Cerebellar nuclear complex (tissue), 1 donor: ENCODE measurements at regions not wholly inside any gene's neighbourhood (a gene's known extent, or its start where the extent isn't known, plus 50 kb on each side); places are given as distances from the start of the nearest gene placed in this dataset.
"Not testable (repeated sequence)": the region's sequence is repeated elsewhere in the genome, so short reads cannot be mapped to it uniquely, and the experiment has no call there.

Source experiments
- DNase-seq, 2 experiments: peaks; one replicate each; lab custom pipeline; 2025; lab: John Stamatoyannopoulos, UW

DNA sequence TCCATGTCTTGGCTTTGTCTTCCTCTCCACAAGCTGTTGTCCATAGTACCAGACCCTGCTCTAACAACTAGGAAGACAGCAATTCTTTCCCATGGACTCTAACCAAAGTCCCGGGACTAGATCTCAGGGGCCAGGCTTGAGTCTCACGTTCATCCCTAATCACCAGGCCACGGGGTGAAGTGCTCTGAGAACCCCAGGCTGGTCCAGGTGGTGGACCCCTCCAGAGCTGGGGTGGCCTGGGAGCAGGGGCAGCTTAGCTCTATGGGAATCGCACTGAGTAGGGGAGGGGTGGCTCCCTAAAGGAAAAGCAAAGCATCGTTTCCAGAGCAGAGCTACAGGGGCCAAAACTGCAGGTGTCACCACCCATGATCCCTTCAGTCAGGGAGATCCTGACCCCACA lies 150.9 kb downstream of the TPRA1 start:
- no peak for DNase-seq

DNA sequence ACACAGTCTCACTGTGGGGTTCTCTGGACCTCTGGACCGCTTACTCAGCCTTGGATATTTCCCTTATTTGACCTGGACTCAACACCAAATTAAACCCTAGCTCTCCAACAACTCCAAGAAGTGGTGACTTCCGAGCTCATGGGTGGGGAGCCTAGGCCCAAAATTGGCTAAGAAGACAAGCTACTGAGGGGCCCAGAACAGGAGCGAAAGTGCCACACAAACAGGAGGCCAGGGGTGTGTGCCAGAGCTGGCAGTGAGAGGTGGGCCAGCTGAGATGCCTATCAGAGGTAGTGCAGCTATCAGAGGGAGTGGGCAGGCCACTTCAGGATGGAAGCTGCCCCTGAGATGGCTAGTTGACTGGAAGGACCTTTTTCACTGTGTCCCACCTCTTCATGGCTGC lies 151.1 kb upstream of the PRR20G start:
- DNase-seq: no peak

DNA sequence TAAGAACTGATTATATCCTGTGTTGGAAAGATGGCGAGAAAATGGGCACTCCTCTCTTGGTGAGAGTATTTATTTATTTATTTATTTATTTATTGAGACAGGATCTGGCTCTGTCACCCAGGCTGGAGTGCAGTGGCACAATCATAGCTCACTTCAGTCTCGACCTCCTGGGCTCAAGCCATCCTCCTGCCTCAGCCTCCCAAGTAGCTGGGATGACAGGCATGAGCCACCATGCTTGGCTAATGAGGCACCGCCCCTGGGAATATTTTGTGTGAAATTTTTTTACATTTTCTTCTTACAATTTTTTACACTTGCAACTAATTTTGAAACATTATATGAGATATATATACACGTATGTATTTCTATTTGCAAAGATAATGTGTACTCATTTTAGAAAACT lies 150.5 kb upstream of the PRR20G start:
- DNase-seq: no peak

GRCh38 chr3:127435299-127435698 lies 147.5 kb upstream of the PRR20G start:
- not testable (repeated sequence) for DNase-seq

DNA sequence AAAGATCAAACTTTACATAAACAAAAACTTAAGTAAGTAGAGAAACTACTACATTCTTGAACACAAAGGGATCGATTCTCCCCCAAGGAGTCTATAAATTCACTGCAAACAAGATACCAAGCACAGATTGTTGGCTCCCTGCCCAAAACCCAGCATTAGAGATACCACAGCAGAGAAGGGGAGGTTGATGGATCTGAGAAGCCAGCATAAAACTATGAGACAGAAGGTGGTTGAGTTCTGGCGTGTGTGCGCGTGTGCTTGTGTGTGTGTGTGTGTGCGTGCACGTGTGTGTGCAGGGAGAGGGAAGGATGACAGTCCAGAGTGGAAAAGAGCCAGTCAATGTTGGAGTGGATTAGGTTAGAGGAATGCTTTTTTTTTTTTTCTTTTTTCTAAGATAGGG lies 143.2 kb upstream of the PRR20G start:
- DNase-seq: no peak

GRCh38 chr3:127428344-127428997 lies 140.6 kb upstream of the PRR20G start:
- DNase-seq: no peak

DNA sequence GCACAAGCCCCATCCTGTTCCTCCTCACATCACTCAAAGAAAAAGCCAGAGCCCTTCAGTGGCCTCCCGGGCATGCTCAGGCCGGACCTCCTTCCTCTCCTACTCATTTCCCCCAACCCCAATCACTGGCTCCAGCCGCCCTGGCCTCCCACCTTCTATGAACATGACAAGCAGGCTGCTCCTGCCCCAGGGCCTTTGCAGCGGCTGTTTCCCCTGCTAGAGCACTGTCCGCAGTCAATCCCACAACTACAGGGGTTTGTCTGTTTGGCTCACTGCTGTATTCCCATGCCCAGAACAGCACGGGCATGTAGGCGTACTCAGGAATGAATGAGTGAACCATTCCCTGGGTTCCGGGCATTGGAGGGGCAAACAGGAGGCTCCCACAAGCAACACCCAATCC lies 139.8 kb upstream of the PRR20G start:
- DNase-seq: no peak

DNA sequence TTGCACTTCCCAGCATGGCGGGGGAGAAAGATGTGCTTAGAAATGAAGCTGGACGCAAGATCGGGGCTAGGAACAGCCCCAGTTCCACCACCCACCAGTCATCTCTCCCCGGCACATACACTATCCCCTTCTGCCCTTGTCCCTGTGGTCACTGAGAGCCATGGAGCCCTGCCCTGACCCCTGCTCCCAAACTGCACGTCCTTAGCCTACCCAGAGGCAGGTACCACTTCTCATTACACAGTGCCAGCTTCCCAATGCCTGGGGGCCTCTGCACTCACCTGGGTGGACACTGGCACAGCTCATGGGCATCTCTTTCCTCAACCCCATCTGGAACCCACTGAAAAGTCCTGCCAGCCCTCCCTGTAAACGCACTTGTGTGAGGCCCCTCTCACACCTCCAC lies 139.3 kb upstream of the PRR20G start:
- no peak for DNase-seq

GRCh38 chr3:127426444-127427153 lies 138.8 kb upstream of the PRR20G start:
- DNase-seq: no peak

- no peak for DNase-seq
Observed at GRCh38 chr3:127425505-127426443, 137.9 kb upstream of the PRR20G start.

DNA sequence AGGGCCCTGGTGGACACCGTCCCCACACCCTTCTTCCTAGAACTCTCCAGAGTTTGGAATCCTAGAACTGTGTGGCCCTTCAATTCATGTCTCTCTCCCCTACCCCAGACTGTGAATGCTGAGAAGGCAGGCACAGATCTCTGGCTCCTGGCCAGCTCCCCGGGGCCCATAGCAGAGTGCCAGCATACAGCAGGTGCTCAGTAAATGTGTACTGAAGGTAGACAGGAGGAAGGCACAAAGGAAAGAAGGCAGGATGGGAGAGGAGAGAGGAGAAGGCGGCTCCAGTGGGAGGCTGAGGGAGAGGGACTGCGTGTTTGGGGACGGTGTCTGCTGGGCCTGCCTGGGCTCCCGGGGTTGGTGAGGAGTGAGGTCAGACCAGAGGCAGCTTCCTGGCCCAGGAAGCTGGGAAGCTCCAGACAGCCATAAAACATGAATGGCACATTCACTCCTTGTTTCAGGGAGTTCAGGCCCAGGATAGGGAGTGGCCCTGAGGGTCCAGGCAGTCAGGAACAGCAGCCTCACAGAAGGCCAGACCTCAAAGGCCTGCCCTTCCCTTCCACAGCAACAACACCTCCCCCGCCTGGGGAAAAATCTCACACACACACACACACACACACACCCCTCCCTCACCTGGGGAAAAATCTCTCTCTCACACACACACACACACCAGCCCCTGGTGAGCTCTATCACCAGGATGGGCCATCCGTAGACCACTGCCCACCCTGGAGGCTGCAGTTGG lies 137.1 kb upstream of the PRR20G start:
- DNase-seq: no peak

GRCh38 chr3:127423856-127424765 lies 136.3 kb upstream of the PRR20G start:
- DNase-seq: no peak

DNA sequence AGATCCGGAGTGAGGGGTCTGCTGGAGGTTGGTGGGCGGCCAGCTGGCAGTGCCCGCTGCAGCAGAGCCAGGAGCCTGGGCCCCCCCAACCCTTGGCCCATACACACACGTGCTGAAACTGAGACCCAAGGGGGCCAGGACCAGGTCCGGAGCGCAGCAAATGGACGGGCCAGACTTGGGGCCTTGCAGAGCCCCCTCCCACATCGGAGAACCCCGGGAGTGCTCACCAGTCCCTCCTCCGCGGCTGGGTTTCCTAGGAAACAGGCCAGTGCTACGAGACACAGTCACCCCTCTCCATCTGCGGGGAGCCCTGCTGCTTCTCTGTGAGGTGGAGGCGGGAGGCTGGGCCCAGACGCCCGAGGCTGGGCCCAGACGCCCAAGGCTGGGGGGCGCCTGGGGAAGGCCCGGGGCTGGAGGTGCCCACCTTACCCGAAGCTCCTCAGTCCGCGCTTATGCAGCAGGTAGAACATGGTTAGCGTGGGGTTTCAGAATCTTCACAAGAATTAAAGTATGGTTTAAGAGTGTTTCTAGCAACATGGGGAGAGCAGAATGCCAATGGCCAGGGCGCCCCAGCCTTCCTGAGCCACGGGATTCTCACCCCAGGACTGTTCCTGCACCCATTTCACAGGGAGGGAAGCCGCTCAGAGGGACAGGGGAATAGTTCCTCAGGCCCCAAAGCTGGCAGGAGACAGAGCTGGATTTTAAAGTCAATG lies 135.0 kb upstream of the PRR20G start:
- no peak for DNase-seq

DNA sequence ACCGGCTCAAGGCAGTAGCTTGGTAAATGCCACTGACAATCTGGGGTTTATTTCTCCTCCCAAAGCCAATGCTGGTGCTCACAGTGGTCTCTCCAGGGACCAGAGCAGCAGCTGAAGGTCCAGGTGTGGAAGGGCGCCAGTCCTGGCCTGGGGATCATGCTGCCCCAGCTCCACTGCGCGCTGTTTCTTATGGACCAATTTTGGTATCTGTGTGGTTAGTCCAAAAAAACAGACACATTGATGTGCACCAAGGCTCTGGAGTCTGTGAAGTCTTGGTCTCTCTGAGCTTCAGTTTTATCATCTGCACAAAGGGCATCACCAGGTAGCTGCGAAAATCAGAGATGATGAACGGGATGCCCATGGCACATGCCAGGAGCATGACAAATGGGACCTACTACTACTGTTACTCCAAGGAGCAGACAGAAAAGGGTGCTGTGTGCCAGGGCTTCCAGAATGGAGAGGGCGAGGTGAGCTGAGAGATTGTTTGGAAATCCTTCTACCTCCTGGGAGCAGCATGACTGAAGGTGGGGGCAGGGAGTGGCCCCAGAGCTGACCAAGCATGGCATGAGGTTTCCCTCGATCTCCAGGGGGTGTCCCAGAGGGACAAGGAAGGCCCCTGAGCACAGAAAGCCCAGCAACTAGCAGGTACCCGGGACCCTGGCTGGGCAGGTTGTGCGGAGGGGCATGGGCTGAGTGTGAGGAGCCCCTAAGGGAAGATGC lies 134.3 kb upstream of the PRR20G start:
- no peak for DNase-seq

DNA sequence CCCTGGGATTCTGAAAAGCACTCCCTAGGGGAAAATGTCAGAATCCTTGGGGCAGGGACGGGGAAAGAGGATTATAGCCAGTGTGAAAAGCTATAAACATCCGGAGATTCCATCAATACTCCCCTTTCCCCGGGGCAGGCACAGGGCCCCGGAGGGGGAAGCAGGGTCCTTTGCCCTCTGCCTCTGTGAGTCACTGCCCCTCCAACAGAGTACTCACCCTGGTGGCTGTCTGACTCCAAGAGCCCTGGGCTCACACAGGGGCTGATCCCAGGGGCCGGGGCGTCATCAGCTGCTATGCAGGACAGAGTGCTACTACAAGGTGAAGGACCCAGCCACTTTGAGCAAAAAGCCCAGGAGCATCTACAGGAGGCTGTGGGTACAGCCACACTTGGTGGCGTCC lies 133.0 kb upstream of the PRR20G start:
- DNase-seq: no peak

- DNase-seq: no peak
Observed at GRCh38 chr3:127419641-127420553, 132.1 kb upstream of the PRR20G start.

- no peak for DNase-seq
Observed at GRCh38 chr3:127419182-127419581, 131.3 kb upstream of the PRR20G start.

DNA sequence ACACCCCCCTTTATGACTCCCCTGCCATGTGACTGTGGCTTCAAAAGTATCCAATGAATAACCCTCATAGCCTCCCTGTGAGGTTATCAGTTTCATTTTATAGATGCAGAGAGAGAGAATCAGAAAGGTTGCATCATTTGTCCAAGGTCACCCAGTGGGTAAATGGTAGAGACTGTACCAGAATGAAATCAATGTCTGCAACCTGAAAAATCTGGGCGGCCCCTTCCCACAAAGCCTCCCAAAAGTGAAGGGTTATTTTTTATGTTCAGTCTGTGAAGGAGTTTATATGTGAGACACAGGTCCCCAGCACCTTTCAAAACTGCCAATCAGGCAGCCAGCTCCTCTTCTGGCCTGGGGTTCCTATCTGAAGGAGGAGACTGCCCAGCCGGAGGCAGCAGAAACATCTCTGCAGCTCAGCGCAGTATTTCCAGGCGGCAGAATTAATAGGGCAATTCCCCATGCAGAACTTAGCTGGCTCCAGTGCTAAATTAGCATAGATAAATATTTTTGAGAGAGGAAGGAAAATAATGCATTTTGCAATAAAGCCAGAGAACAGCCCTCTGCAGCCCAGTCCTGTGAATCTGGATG lies 130.8 kb upstream of the PRR20G start:
- DNase-seq: no peak
